Hippocampal formation (tissue), 2 donors: ENCODE measurements at regions not wholly inside any gene's neighbourhood (a gene's known extent, or its start where the extent isn't known, plus 50 kb on each side); places are given as distances from the start of the nearest gene placed in this dataset.

Experiments
- DNase-seq, 2 donors: peaks; one replicate each; lab custom pipeline; 2025; lab: John Stamatoyannopoulos, UW

- DNase-seq: no peak
Measured at GRCh38 chr5:54676481-54677340, 159.2 kb downstream of the SNX18 start.

DNA sequence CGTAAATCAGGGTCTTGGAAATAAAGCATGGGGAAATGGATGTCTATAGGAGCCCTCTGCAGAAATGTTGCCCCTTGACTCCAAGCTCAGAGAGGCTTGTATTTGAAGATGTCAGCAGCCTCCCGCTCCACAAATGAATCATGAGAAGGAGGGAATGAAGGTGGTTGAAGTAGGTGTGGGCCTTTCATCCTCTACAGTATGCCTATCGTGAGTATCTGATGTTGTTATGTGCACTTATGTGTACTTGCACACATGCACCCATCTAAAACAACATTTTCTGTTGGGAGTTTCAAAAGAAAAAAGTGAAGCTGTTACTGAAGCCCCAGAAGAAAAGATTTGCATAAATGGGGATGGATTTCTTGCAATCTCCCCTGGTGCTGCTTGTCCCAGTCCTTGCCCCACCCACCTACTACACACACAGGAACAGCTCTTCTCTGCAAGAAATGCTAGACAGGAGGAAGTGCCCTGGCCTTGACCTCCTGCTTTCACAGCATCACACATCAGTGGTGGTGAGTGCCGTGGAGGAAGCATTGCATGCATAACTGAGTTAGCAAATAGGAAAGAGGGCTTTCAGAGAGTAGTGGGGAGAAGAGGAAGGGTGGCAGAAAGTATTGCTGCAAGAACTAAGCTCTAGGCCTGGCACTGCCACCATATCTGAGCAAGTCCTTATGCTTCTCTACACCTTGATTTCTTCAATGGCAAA lies 156.1 kb downstream of the SNX18 start:
- peak in 1 of 2 donors; percentile 16 for DNase-seq

DNA sequence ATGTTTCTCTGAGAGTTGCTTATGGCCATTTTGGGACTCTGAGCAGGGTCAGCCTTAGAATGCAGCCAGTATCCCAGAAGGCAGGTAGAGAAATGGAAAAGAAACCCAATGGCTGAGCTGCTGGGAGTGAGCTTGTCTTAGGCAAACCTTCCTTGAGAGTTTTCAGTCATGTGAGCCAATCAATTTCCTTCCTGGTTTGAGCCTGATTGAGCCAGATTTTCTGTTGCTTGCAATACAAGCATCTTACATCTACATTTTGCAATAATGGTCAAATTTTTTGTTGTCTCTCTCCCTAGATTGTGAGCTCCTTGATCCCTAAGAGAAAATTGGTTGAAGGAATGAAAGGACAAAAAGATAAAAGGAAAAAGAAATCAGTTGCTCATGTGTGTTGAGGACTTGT lies 155.3 kb downstream of the SNX18 start:
- no peak for DNase-seq

GRCh38 chr5:54671681-54672080 lies 154.1 kb downstream of the SNX18 start:
- no peak for DNase-seq

- no peak for DNase-seq
Measured at GRCh38 chr5:54671111-54671531, 153.6 kb downstream of the SNX18 start.

GRCh38 chr5:54670281-54670680 lies 152.7 kb downstream of the SNX18 start:
- DNase-seq: no peak

DNA sequence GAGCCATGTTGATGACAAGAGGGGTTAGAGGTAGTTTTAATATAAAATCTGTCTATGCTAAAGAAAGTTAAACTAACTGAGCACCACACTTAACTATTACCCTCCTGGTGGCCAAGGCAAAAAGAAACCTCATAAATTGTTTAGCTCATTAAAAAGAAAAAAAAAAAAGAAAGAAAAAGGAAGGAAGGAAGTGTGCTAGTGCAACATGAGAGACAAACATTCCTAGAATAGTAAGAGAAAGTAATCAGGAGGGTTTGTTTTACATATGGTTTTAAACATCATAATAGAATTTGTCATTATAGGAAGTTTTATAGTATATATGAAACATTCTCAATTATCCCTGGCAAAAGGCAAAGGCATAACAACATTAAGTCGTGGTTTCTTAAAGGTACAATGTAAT lies 152.3 kb downstream of the SNX18 start:
- no peak for DNase-seq

- DNase-seq: no peak
Measured at GRCh38 chr5:54669285-54669684, 151.7 kb downstream of the SNX18 start.

DNA sequence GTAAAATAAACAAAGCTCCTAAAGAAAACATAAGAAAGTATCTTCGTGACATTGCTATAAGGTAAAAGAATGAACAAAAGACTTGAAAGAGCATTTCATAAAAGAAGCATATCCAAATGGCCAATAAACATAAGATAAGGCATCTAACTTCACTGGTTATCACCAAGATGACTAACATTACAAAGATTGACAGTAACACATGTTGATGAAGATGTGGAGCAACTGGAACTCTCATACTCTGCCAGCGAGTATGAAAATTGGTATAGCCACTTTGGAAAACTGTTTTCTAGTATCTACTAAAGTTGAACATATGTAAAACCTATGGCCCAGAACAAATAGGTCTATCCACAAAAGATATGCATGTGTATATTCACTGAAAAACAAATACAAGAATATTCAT lies 150.5 kb downstream of the SNX18 start:
- DNase-seq: no peak

GRCh38 chr5:54667136-54667535 lies 149.6 kb downstream of the SNX18 start:
- no peak for DNase-seq

- DNase-seq: peak; percentile 45 to 58
Measured at GRCh38 chr5:54663866-54664265, 146.3 kb downstream of the SNX18 start.

DNA sequence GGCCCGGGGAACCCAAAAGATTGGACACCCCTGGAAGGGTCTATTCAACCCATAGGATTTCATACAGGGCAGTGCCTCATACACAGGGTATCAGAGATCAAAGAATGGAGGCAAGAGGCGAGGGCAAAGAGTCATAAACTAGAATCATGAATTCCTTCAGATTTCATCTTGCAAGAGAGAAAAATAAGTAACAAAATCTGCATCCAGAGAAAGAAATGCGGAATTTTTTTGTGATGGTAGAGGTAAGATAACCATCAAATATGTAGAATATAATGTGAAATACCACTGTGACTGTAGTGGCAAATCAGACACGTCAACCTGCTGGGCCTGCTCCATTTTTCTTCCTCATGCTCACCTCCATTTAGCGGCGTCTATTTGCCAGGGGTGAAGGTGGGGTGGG lies 143.6 kb downstream of the SNX18 start:
- DNase-seq: no peak

- DNase-seq: no peak
Measured at GRCh38 chr5:54659700-54660131, 142.2 kb downstream of the SNX18 start.

GRCh38 chr5:54658010-54658409 lies 140.5 kb downstream of the SNX18 start:
- no peak for DNase-seq

DNA sequence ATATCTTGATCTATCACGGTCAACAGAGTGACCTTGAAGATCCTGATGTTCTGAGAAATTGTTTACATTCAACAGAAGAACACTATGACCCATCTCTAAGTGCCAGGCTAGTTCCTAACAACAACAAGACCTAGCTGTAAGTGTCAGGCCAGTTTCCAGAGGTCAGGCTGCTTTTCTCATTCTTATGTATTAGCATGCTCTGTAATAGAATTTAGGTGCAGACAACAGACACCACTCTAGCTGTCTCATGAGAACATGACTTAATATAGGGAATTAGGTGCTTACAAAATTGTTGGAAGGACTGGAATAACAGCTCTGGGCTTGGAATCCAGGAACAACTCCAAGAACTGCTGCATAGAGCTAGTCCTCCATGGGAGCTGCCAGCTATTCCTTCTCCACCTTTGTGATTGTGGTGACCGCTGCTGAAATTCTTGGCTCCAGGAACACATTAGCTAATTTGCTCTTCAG lies 138.7 kb downstream of the SNX18 start:
- no peak for DNase-seq

GRCh38 chr5:54655761-54656160 lies 138.2 kb downstream of the SNX18 start:
- no peak for DNase-seq

GRCh38 chr5:54655266-54655665 lies 137.7 kb downstream of the SNX18 start:
- DNase-seq: no peak

DNA sequence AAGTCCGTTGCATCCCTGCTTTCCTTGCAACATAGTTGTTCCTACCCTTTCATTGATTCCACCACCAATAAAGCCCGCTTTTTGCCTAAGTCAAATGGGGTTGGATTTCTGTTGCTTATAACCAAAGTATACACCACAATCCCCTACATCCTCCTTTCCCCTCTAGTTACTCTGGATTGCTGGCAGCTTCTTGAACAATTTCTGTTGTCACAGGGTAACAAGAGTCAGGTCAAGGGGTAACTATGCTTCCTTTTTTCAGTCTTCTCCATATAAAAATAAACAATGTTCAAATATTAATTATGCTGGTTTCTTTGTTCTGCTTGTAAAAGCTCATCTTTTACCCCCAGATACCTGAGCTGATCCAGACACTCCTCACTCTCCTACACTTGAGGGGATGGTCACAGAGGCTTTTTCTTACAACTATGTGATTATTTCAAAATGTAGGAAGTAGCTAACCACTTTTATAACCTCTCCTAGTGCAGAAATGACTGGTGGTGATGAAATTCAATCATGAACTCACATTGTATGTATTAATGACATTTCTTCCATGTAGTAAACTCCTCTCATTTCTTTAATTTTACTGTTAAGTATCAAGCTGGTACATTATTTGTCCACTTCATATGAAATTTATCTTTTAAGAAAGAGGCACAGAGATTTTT lies 136.5 kb downstream of the SNX18 start:
- no peak for DNase-seq

DNA sequence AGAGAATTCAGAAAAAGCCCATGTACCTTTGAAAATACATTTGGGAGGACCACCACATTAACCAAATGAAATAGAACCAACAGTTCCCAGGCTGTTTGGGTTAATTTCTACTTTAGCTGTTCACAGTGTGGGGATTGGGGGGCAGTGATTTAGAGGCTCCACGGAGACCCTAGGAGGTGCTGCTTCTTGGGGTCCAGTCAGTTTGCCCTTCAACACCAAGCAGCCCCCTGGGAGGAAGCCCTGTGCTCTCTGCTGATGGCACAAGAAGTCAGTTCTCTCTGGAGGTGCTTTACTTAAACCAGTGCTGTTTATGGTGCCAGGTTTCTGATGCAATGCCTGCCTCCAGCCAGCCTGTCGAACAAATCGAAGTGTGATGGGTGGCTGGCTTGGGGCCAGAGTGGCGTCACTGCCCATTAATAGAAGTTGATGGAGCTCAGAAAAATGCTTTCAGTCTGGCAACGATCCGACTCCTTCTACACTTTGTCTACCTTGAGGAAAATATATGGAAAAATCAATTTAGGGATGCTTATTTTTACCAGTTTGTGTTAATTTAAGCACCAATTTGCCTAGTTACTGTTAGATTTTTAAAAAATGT lies 134.0 kb downstream of the SNX18 start:
- no peak for DNase-seq

- DNase-seq: no peak
Measured at GRCh38 chr5:54649041-54649504, 131.5 kb downstream of the SNX18 start.

- DNase-seq: peak; percentile 22 to 58
Measured at GRCh38 chr5:54646356-54647101, 129.0 kb downstream of the SNX18 start.
